SKM-1 (cell line): ENCODE measurements at regions not wholly inside any gene's neighbourhood (a gene's known extent, or its start where the extent isn't known, plus 50 kb on each side); places are given as distances from the start of the nearest gene placed in this dataset.
A peak's percentile ranks its signal among the peaks of the same experiment; 100 is the strongest.
"Not testable (repeated sequence)": the region's sequence is repeated elsewhere in the genome, so short reads cannot be mapped to it uniquely, and the experiment has no call there.

Experiments used
- DNase-seq: peaks from one replicate; lab custom pipeline; 2025; ENCODE audit not compliant: unreplicated experiment; lab: John Stamatoyannopoulos, UW

- DNase-seq: no peak
These were observed 55.9 kb downstream of the BHLHE40 start for GRCh38 chr3:5035113-5035512.

- no peak for DNase-seq
These were observed 56.6 kb downstream of the BHLHE40 start for GRCh38 chr3:5035692-5036391.

- DNase-seq: no peak
These were observed 57.1 kb downstream of the BHLHE40 start for GRCh38 chr3:5036392-5036766.

GRCh38 chr3:5036858-5037257 is 57.6 kb downstream of the BHLHE40 start:
- peak; percentile 55 for DNase-seq

GRCh38 chr3:5039585-5039984 is 60.3 kb downstream of the BHLHE40 start:
- DNase-seq: no peak

- DNase-seq: no peak
These were observed 62.1 kb downstream of the BHLHE40 start for GRCh38 chr3:5041315-5041714.

GRCh38 chr3:5045961-5046360 is 66.7 kb downstream of the BHLHE40 start:
- no peak for DNase-seq

- DNase-seq: no peak
These were observed 68.7 kb downstream of the BHLHE40 start for GRCh38 chr3:5047764-5048419.

- DNase-seq: no peak
These were observed 70.3 kb upstream of the ARL8B start for GRCh38 chr3:5051772-5052171.

- no peak for DNase-seq
These were observed 69.8 kb upstream of the ARL8B start for GRCh38 chr3:5052247-5052646.

- no peak for DNase-seq
These were observed 68.9 kb upstream of the ARL8B start for GRCh38 chr3:5053021-5053831.

- peak; percentile 38 for DNase-seq
These were observed 68.0 kb upstream of the ARL8B start for GRCh38 chr3:5054098-5054497.

- not testable (repeated sequence) for DNase-seq
These were observed 67.5 kb upstream of the ARL8B start for GRCh38 chr3:5054579-5054978.

GRCh38 chr3:5055357-5056110 is 66.6 kb upstream of the ARL8B start:
- DNase-seq: peak; percentile 68

- DNase-seq: no peak
These were observed 66.0 kb upstream of the ARL8B start for GRCh38 chr3:5056111-5056391.

- no peak for DNase-seq
These were observed 64.8 kb upstream of the ARL8B start for GRCh38 chr3:5057272-5057671.

GRCh38 chr3:5057857-5058324 is 64.2 kb upstream of the ARL8B start:
- DNase-seq: peak; percentile 84

- no peak for DNase-seq
These were observed 63.6 kb upstream of the ARL8B start for GRCh38 chr3:5058471-5058951.

GRCh38 chr3:5059782-5060181 is 62.3 kb upstream of the ARL8B start:
- no peak for DNase-seq

GRCh38 chr3:5061218-5061569 is 60.9 kb upstream of the ARL8B start:
- DNase-seq: no peak

GRCh38 chr3:5063724-5064123 is 58.4 kb upstream of the ARL8B start:
- no peak for DNase-seq
